ENCODE measurements at regions not wholly inside any gene's neighbourhood (a gene's known extent, or its start where the extent isn't known, plus 50 kb on each side); places are given as distances from the start of the nearest gene placed in this dataset.
"Not testable (repeated sequence)": the region's sequence is repeated elsewhere in the genome, so short reads cannot be mapped to it uniquely, and the experiment has no call there.

GRCh38 chr7:119748251-119748860 is 524.6 kb upstream of the KCND2 start:
- no peak for DNase-seq

GRCh38 chr7:119748991-119749390 is 524.0 kb upstream of the KCND2 start:
- DNase-seq, result no peak

GRCh38 chr7:119756687-119757086 is 516.3 kb upstream of the KCND2 start:
- no peak for DNase-seq

- no peak for DNase-seq
These were observed 514.7 kb upstream of the KCND2 start for GRCh38 chr7:119758254-119758653.

GRCh38 chr7:119761776-119762175 is 511.2 kb upstream of the KCND2 start:
- no peak for DNase-seq

GRCh38 chr7:119782286-119782685 is 490.7 kb upstream of the KCND2 start:
- DNase-seq, result no peak

GRCh38 chr7:119783799-119784198 is 489.2 kb upstream of the KCND2 start:
- DNase-seq, result no peak

GRCh38 chr7:119802147-119802546 is 470.8 kb upstream of the KCND2 start:
- no peak for DNase-seq

GRCh38 chr7:119825091-119825655 is 447.8 kb upstream of the KCND2 start:
- no peak for DNase-seq

- DNase-seq, result no peak
These were observed 446.4 kb upstream of the KCND2 start for GRCh38 chr7:119826547-119826946.

GRCh38 chr7:119838444-119838843 is 434.5 kb upstream of the KCND2 start:
- DNase-seq, result no peak

GRCh38 chr7:119842337-119842736 is 430.6 kb upstream of the KCND2 start:
- DNase-seq, result no peak

- no peak for DNase-seq
These were observed 430.2 kb upstream of the KCND2 start for GRCh38 chr7:119842786-119843185.

GRCh38 chr7:119861385-119861784 is 411.6 kb upstream of the KCND2 start:
- DNase-seq, result no peak

GRCh38 chr7:119868387-119868786 is 404.6 kb upstream of the KCND2 start:
- no peak for DNase-seq

GRCh38 chr7:119879835-119880234 is 393.1 kb upstream of the KCND2 start:
- no peak for DNase-seq

- DNase-seq, result no peak
These were observed 387.0 kb upstream of the KCND2 start for GRCh38 chr7:119886007-119886406.

GRCh38 chr7:119886525-119886924 is 386.4 kb upstream of the KCND2 start:
- not testable (repeated sequence) for DNase-seq

- DNase-seq, result no peak
These were observed 384.7 kb upstream of the KCND2 start for GRCh38 chr7:119888251-119888650.

GRCh38 chr7:119890631-119891030 is 382.3 kb upstream of the KCND2 start:
- no peak for DNase-seq

- no peak for DNase-seq
These were observed 377.7 kb upstream of the KCND2 start for GRCh38 chr7:119895320-119895719.

GRCh38 chr7:119896386-119896785 is 376.6 kb upstream of the KCND2 start:
- no peak for DNase-seq

GRCh38 chr7:119900996-119901672 is 371.8 kb upstream of the KCND2 start:
- DNase-seq, result no peak

GRCh38 chr7:119903085-119903484 is 369.9 kb upstream of the KCND2 start:
- DNase-seq, result no peak

- no peak for DNase-seq
These were observed 367.5 kb upstream of the KCND2 start for GRCh38 chr7:119905495-119905894.
